K562 (cell line): ENCODE measurements at regions not wholly inside any gene's neighbourhood (a gene's known extent, or its start where the extent isn't known, plus 50 kb on each side); places are given as distances from the start of the nearest gene placed in this dataset.

Source experiments
- ATAC-seq: fragments of 200-7000 bp; cut with Tn5 transposase; 3 replicates; pipeline ENCODE4 v1.9.1; 2020; ENCODE audit warnings: moderate library complexity
- BruUV-seq: library from RNA; stranded (reverse); fragments of 400-500 nt; replicated peaks from 2 replicates; lab custom pipeline; 2021; lab: Mats Ljungman, UMichigan
- CTCF ChIA-PET: fragments of 300-600 bp; formaldehyde crosslinking; extraction: SDS; loops from one replicate; lab custom pipeline; 2021; ENCODE audit warnings: low intra/inter-chr PET ratio; lab: Yijun Ruan, JAX
- POLR2A ChIA-PET: fragments of 300-600, 350-650 bp; sonication (Branson Sonifier 250); formaldehyde crosslinking; extraction: SDS; loops from one replicate; lab custom pipeline; 2021; ENCODE audit warnings: antibody characterized with exemption, inconsistent platforms; lab: Yijun Ruan, JAX
- DNase-seq, 4 experiments: peaks; one replicate each; pipeline versions ENCODE4 v3.0.0 to v3.0.0-alpha.2; 2011 to 2018; ENCODE audit warnings: low spot score in 3 of 4, mixed read lengths in 3 of 4; ENCODE audit errors: extremely low read depth in 1 of 4
- FAIRE-seq: peaks from 2 replicates; lab custom pipeline; 2011; peaks lifted over from hg19 to GRCh38; lab: Jason Lieb, UNC
- H2AFZ ChIP-seq: 2 replicates; pipeline ENCODE4 v1.6.0; 2011; ENCODE audit warnings: low read depth, low read length, control low read depth, inconsistent platforms
- H3K27ac ChIP-seq: fragments of 200-600 bp; 3 replicates; pipeline ENCODE4 v1.8.0; 2011; ENCODE audit warnings: low read depth, mild to moderate bottlenecking, control low read depth, inconsistent platforms, low read length, moderate library complexity, mixed read lengths; ENCODE audit errors: extremely low read depth
- H3K27me3 ChIP-seq, 2 experiments: fragments of 300-600 bp in 1 of 2; 2 replicates in 1 of 2; 3 replicates in 1 of 2; pipeline versions ENCODE4 v1.6.0 to v1.8.0; 2011; ENCODE audit warnings: inconsistent platforms in 2 of 2, low read length in 2 of 2, mild to moderate bottlenecking in 1 of 2, mixed read lengths in 1 of 2, moderate library complexity in 1 of 2; ENCODE audit not compliant: control insufficient read depth in 2 of 2, insufficient read depth in 2 of 2
- H3K36me3 ChIP-seq: fragments of 300-600 bp; 3 replicates; pipeline ENCODE4 v1.8.0; 2011; ENCODE audit warnings: mild to moderate bottlenecking, low read length, inconsistent platforms; ENCODE audit not compliant: control insufficient read depth, insufficient read depth
- H3K4me1 ChIP-seq, 2 experiments: fragments of 200-600 bp in 1 of 2; replicated peaks in 1 of 2; 2 replicates in 1 of 2; 3 replicates in 1 of 2; pipeline versions ENCODE4 v1.5.1 to v1.8.0; 2011; ENCODE audit warnings: inconsistent platforms in 2 of 2, low read length in 2 of 2, mild to moderate bottlenecking in 1 of 2, mixed read lengths in 1 of 2, moderate library complexity in 1 of 2; ENCODE audit not compliant: control insufficient read depth in 2 of 2, insufficient read depth in 2 of 2
- H3K4me2 ChIP-seq: 2 replicates; pipeline ENCODE4 v1.6.1; 2011; ENCODE audit warnings: low read length, control low read depth, inconsistent platforms, mixed read lengths; ENCODE audit not compliant: insufficient read depth
- H3K4me3 ChIP-seq: fragments of 200-600 bp; sonication (generic), shearing (Covaris generic); 2 replicates; pipeline ENCODE4 v1.5.1; 2016; ENCODE audit warnings: control low read depth, inconsistent platforms
- H3K79me2 ChIP-seq: fragments of 200-600 bp; 3 replicates; pipeline ENCODE4 v1.8.0; 2011; ENCODE audit warnings: low read length, inconsistent platforms; ENCODE audit not compliant: control insufficient read depth, insufficient read depth
- H3K9ac ChIP-seq, 2 experiments: 2 replicates each; pipeline versions ENCODE4 v1.6.0 to v1.6.1; 2011; ENCODE audit warnings: low read depth in 2 of 2, low read length in 2 of 2, control low read depth in 1 of 2, inconsistent platforms in 1 of 2, mild to moderate bottlenecking in 1 of 2, mixed read lengths in 1 of 2; ENCODE audit not compliant: insufficient read depth in 1 of 2
- H3K9me1 ChIP-seq: one replicate; pipeline ENCODE4 v1.6.0; 2011; ENCODE audit warnings: inconsistent platforms, mild to moderate bottlenecking, low read length, moderate library complexity; ENCODE audit not compliant: control insufficient read depth, insufficient read depth
- H3K9me3 ChIP-seq: replicated peaks from 2 replicates; pipeline ENCODE4 v1.5.1; 2011; ENCODE audit warnings: low read depth, low read length, inconsistent platforms; ENCODE audit not compliant: control insufficient read depth, insufficient read depth
- H4K20me1 ChIP-seq: replicated peaks from 2 replicates; pipeline ENCODE4 v1.6.1; 2011; ENCODE audit warnings: low read length, inconsistent platforms, mixed read lengths; ENCODE audit not compliant: control insufficient read depth, insufficient read depth
- ARID2 ChIP-seq: fragments of 450-650 bp; IDR thresholded peaks from 2 replicates; pipeline ENCODE4 v1.6.1; 2017; ENCODE audit warnings: antibody characterized with exemption, mild to moderate bottlenecking
- BHLHE40 ChIP-seq: IDR thresholded peaks from 2 replicates; pipeline ENCODE4 v1.6.1; 2011; ENCODE audit warnings: low read length, improper control_type of control experiment
- CUX1 ChIP-seq: fragments of 200-800 bp; sonication (Bioruptor generic); IDR thresholded peaks from 2 replicates; pipeline ENCODE4 v1.6.1; 2016; ENCODE audit warnings: missing genetic modification characterization, missing compliant biosample characterization
- DMBX1 ChIP-seq: fragments of 250-450 bp; sonication (Bioruptor Pico); IDR thresholded peaks from 2 replicates; pipeline ENCODE4 v1.8.0; 2022; ENCODE audit warnings: inconsistent platforms, mild to moderate bottlenecking, moderate library complexity, borderline replicate concordance
- HDAC2 ChIP-seq: fragments of 450-650 bp; IDR thresholded peaks from 2 replicates; pipeline ENCODE4 v1.6.1; 2016; ENCODE audit warnings: mild to moderate bottlenecking
- L3MBTL2 ChIP-seq: fragments of 450-650 bp; IDR thresholded peaks from 2 replicates; pipeline ENCODE4 v1.6.1; 2016; ENCODE audit warnings: mild to moderate bottlenecking, moderate library complexity
- MAFK ChIP-seq: IDR thresholded peaks from 2 replicates; pipeline ENCODE4 v1.6.1; 2011; ENCODE audit warnings: low read length, improper control_type of control experiment
- PCBP2 ChIP-seq: fragments of 200-400 bp; formaldehyde crosslinking; IDR thresholded peaks from 2 replicates; pipeline ENCODE4 v1.6.1; 2018; ENCODE audit warnings: low read length, low read depth, mild to moderate bottlenecking, moderate library complexity; ENCODE audit not compliant: poor library complexity, severe bottlenecking
- SIX5 ChIP-seq, 2 experiments: IDR thresholded peaks; 2 replicates each; pipeline ENCODE4 v1.6.1; 2011; ENCODE audit warnings: low read length in 2 of 2, borderline replicate concordance in 1 of 2, low read depth in 1 of 2, mild to moderate bottlenecking in 1 of 2, moderate library complexity in 1 of 2; ENCODE audit not compliant: insufficient read depth in 1 of 2
- SMARCB1 ChIP-seq: IDR thresholded peaks from 2 replicates; pipeline ENCODE4 v1.6.1; 2011; ENCODE audit warnings: improper control_type of control experiment, low read depth; ENCODE audit not compliant: insufficient read length
- STAT5A ChIP-seq: IDR thresholded peaks from 2 replicates; pipeline ENCODE4 v1.6.1; 2012; ENCODE audit warnings: low read length, inconsistent platforms, borderline replicate concordance
- TCFL5 ChIP-seq: fragments of 250-450 bp; sonication (Bioruptor Pico); conservative IDR thresholded peaks from 2 replicates; pipeline ENCODE4 v1.6.1; 2021; ENCODE audit warnings: mild to moderate bottlenecking, moderate library complexity, matching md5 sums
- YY1 ChIP-seq, 3 experiments: IDR thresholded peaks; 2 replicates each; pipeline ENCODE4 v1.6.1; 2011; ENCODE audit warnings: low read length in 2 of 3, mild to moderate bottlenecking in 2 of 3, moderate library complexity in 2 of 3, borderline replicate concordance in 1 of 3, control low read depth in 1 of 3, low read depth in 1 of 3; ENCODE audit not compliant: insufficient read depth in 3 of 3, insufficient replicate concordance in 2 of 3, control insufficient read depth in 1 of 3, insufficient read length in 1 of 3; ENCODE audit errors: extremely low read depth in 1 of 3
- ZNF165 ChIP-seq: fragments of 250-450 bp; sonication (Bioruptor Pico); IDR thresholded peaks from 2 replicates; pipeline ENCODE4 v1.4.0; 2020; ENCODE audit warnings: borderline replicate concordance
- ZNF589 ChIP-seq: fragments of 200-800 bp; sonication (Bioruptor generic); IDR thresholded peaks from 2 replicates; pipeline ENCODE4 v1.6.1; 2016; ENCODE audit warnings: low read depth, missing genetic modification characterization, missing compliant biosample characterization
- ZNF639 ChIP-seq, 2 experiments: fragments of 200-800 bp in 1 of 2; sonication (Bioruptor generic) in 1 of 2; sonication (generic) in 1 of 2; formaldehyde crosslinking in 1 of 2; IDR thresholded peaks in 1 of 2; conservative IDR thresholded peaks in 1 of 2; 2 replicates each; pipeline versions ENCODE4 v1.5.0 to v1.6.1; 2016 to 2020; ENCODE audit warnings: missing compliant biosample characterization in 1 of 2, missing genetic modification characterization in 1 of 2, missing genetic modification reagents in 1 of 2
- ZNF695 ChIP-seq: fragments of 450-650 bp; formaldehyde crosslinking; IDR thresholded peaks from 2 replicates; pipeline ENCODE4 v1.4.0; 2020; ENCODE audit warnings: mild to moderate bottlenecking, moderate library complexity
- WGBS: fragments of 100-300 bp; shearing (Covaris generic); methylation state at CpG from one replicate; pipeline ENCODE4 v1.1.6; 2016; ENCODE audit warnings: low coverage, mixed read lengths; ENCODE audit not compliant: insufficient coverage; ENCODE audit errors: missing lambda C conversion rate; 5-methylcytosine and 5-hydroxymethylcytosine counted together
- in situ Hi-C: fragments of 300-500 bp; cut with MboI; formaldehyde crosslinking; loops from 4 replicates; pipeline ENCODE4 v1.15.0; 2018; ENCODE audit warnings: inconsistent platforms, mixed read lengths
- intact Hi-C: fragments of 100-400 bp; cut with micrococcal nuclease; formaldehyde crosslinking; loops from 2 replicates; pipeline ENCODE4 v1.14.2; 2022

GRCh38 chr6:165817771-165818170, 154.7 kb upstream of the PDE10A start:
- DNase-seq (no peak), FAIRE-seq (no peak), ATAC-seq (no peak)
- no peaks in the 10 kb centered on the region for H3K79me2 ChIP-seq
- H4K20me1 ChIP-seq: no peaks in the 10 kb centered on the region
- H3K4me1 ChIP-seq: no peaks in the 10 kb centered on the region
- H2AFZ ChIP-seq: no peak overlapping the region
- H3K9me3 ChIP-seq: no peaks in the 10 kb centered on the region
- under 1% methylated on average over 7 of the region's 7 CpGs for WGBS
- in situ Hi-C loops (no loop called here), intact Hi-C loops (no loop called here)
- no peak overlapping the region for H3K9ac ChIP-seq
- ChIA-PET POLR2A (no interaction called here), CTCF (no interaction called here)
- H3K4me3 ChIP-seq: no peak overlapping the region
- no TSS peak for BruUV-seq
- peaks cover 7 to 32% of the 10 kb centered on the region in 2 experiments; a peak in 3 of 5 replicates for H3K27me3 ChIP-seq
- H3K9me1 ChIP-seq: no peaks in the 10 kb centered on the region
- no peak overlapping the region for H3K27ac ChIP-seq
- H3K4me2 ChIP-seq: no peak overlapping the region
- H3K36me3 ChIP-seq: no peaks in the 10 kb centered on the region; the same call in 2 of the 3 replicates
- no peak for TF ChIP-seq L3MBTL2
- no peak for TF ChIP-seq ARID2
- TF ChIP-seq CUX1: no peak
- no peak for TF ChIP-seq YY1 (IDR thresholded peaks at IDR 0.05; ENCODE audit: borderline replicate concordance in 1 of 3, control insufficient read depth in 1 of 3, extremely low read depth in 1 of 3, insufficient read depth in 3 of 3, insufficient read length in 1 of 3, insufficient replicate concordance in 2 of 3, low read depth in 1 of 3, low read length in 2 of 3)
- TF ChIP-seq TCFL5: no peak
- no peak for TF ChIP-seq DMBX1 (CRISPR knock-in tag)
- no peak for TF ChIP-seq MAFK
- TF ChIP-seq SIX5 (IDR thresholded peaks at IDR 0.05; ENCODE audit: borderline replicate concordance in 1 of 2, insufficient read depth in 1 of 2, low read depth in 1 of 2, low read length in 2 of 2): no peak
- TF ChIP-seq BHLHE40: no peak
- TF ChIP-seq ZNF639 (CRISPR knock-in tag; conservative IDR thresholded peaks at IDR 0.05 in 1 of 2, IDR thresholded peaks at IDR 0.05 in 1 of 2): no peak
- no peak for TF ChIP-seq ZNF695 (CRISPR knock-in tag)
- TF ChIP-seq ZNF165 (CRISPR knock-in tag): no peak
- no peak for TF ChIP-seq HDAC2
- TF ChIP-seq ZNF589 (CRISPR knock-in tag): no peak
- no peak for TF ChIP-seq PCBP2
- no peak for TF ChIP-seq STAT5A
- no peak for TF ChIP-seq SMARCB1
